Neuronal stem cell (in vitro differentiated cells): ENCODE measurements at regions not wholly inside any gene's neighbourhood (a gene's known extent, or its start where the extent isn't known, plus 50 kb on each side); places are given as distances from the start of the nearest gene placed in this dataset.

Source experiments
- DNase-seq: peaks from one replicate; pipeline ENCODE4 v3.0.0-alpha.2; 2013; ENCODE audit warnings: low spot score
- H2AFZ ChIP-seq: one replicate; pipeline ENCODE4 v1.6.1; 2013; ENCODE audit warnings: mild to moderate bottlenecking, low read length, inconsistent platforms
- H2AK5ac ChIP-seq: 2 replicates; pipeline ENCODE4 v1.6.1; 2013; ENCODE audit warnings: low read depth, mild to moderate bottlenecking, inconsistent platforms, low read length, moderate library complexity, mixed read lengths
- H2BK120ac ChIP-seq: 2 replicates; pipeline ENCODE4 v1.6.1; 2013; ENCODE audit warnings: low read depth, mild to moderate bottlenecking, inconsistent platforms, low read length, moderate library complexity, mixed read lengths
- H2BK12ac ChIP-seq: one replicate; pipeline ENCODE4 v1.6.1; 2013; ENCODE audit warnings: low read length, inconsistent platforms
- H2BK15ac ChIP-seq: 2 replicates; pipeline ENCODE4 v1.6.1; 2013; ENCODE audit warnings: mild to moderate bottlenecking, low read length, inconsistent platforms, mixed read lengths
- H2BK5ac ChIP-seq: one replicate; pipeline ENCODE4 v1.6.1; 2013; ENCODE audit warnings: inconsistent platforms, mild to moderate bottlenecking, low read length, moderate library complexity
- H3K14ac ChIP-seq: one replicate; pipeline ENCODE4 v1.6.1; 2013; ENCODE audit warnings: low read length, inconsistent platforms
- H3K18ac ChIP-seq: 2 replicates; pipeline ENCODE4 v1.6.1; 2013; ENCODE audit warnings: low read length, inconsistent platforms
- H3K23ac ChIP-seq: 2 replicates; pipeline ENCODE4 v1.6.1; 2013; ENCODE audit warnings: low read depth, mild to moderate bottlenecking, mixed read lengths, low read length, inconsistent platforms; ENCODE audit not compliant: poor library complexity
- H3K27ac ChIP-seq: replicated peaks from 3 replicates; pipeline ENCODE4 v1.5.1; 2013; ENCODE audit warnings: low read length, inconsistent platforms
- H3K27me3 ChIP-seq, 3 experiments: 2 replicates each; pipeline ENCODE4 v1.6.1; 2013; ENCODE audit warnings: low read length in 3 of 3, mild to moderate bottlenecking in 2 of 3, inconsistent platforms in 1 of 3, low read depth in 1 of 3, mixed read lengths in 1 of 3, moderate library complexity in 1 of 3; ENCODE audit not compliant: control insufficient read depth in 3 of 3, insufficient read depth in 3 of 3
- H3K36me3 ChIP-seq, 2 donors: replicated peaks in 1 of 2; 2 replicates each; pipeline ENCODE4 v1.6.1; 2013; ENCODE audit warnings: low read length in 2 of 2; ENCODE audit not compliant: control insufficient read depth in 2 of 2, insufficient read depth in 2 of 2
- H3K4ac ChIP-seq: 2 replicates; pipeline ENCODE4 v1.6.1; 2013; ENCODE audit warnings: inconsistent platforms, mild to moderate bottlenecking, low read length, moderate library complexity
- H3K4me1 ChIP-seq, 2 donors: 1 replicate in 1 of 2; 2 replicates in 1 of 2; pipeline ENCODE4 v1.6.1; 2013; ENCODE audit warnings: low read length in 2 of 2, low read depth in 1 of 2; ENCODE audit not compliant: control insufficient read depth in 2 of 2, insufficient read depth in 1 of 2
- H3K4me2 ChIP-seq: one replicate; pipeline ENCODE4 v1.6.1; 2013; ENCODE audit warnings: mild to moderate bottlenecking, low read length, inconsistent platforms; ENCODE audit not compliant: insufficient read depth, poor library complexity, severe bottlenecking
- H3K4me3 ChIP-seq, 2 donors: 2 replicates each; pipeline ENCODE4 v1.5.1; 2013; ENCODE audit warnings: low read length in 2 of 2, mild to moderate bottlenecking in 2 of 2, inconsistent platforms in 1 of 2, moderate library complexity in 1 of 2
- H3K79me1 ChIP-seq: one replicate; pipeline ENCODE4 v1.6.1; 2013; ENCODE audit warnings: low read depth, mild to moderate bottlenecking, inconsistent platforms, low read length, moderate library complexity
- H3K9ac ChIP-seq: one replicate; pipeline ENCODE4 v1.6.1; 2013; ENCODE audit warnings: mild to moderate bottlenecking, low read depth, low read length, inconsistent platforms; ENCODE audit not compliant: poor library complexity
- H3K9me3 ChIP-seq, 2 donors: replicated peaks in 1 of 2; 2 replicates each; pipeline versions ENCODE3 to v1.6.1; 2013; ENCODE audit warnings: low read length in 2 of 2, mild to moderate bottlenecking in 2 of 2, inconsistent platforms in 1 of 2, low read depth in 1 of 2, mixed read lengths in 1 of 2, moderate library complexity in 1 of 2; ENCODE audit not compliant: control insufficient read depth in 2 of 2, insufficient read depth in 1 of 2
- H4K8ac ChIP-seq: one replicate; pipeline ENCODE4 v1.6.1; 2013; ENCODE audit warnings: low read depth, mild to moderate bottlenecking, inconsistent platforms, low read length, moderate library complexity
- H4K91ac ChIP-seq: one replicate; pipeline ENCODE4 v1.6.1; 2013; ENCODE audit warnings: low read length, low read depth, mild to moderate bottlenecking, inconsistent platforms; ENCODE audit not compliant: poor library complexity
- WGBS, 2 donors: extraction: QIAGEN DNeasy Blood & Tissue Kit; methylation state at CpG; one replicate each; pipeline ENCODE4 v1.1.7; 2013; ENCODE audit warnings: missing lambda C conversion rate in 2 of 2, mixed read lengths in 1 of 2; ENCODE audit not compliant: insufficient read length in 2 of 2, insufficient replicate concordance in 1 of 2; ENCODE audit errors: extremely low coverage in 2 of 2; 5-methylcytosine and 5-hydroxymethylcytosine counted together

GRCh38 chr3:24834442-24834841 is 339.8 kb upstream of the THRB start:
- Histone ChIP-seq H3K14ac (no peak overlapping the region), H3K36me3 (no peaks in the 10 kb centered on the region), H3K9me3 (no peaks in the 10 kb centered on the region), H2BK5ac (no peak overlapping the region), H4K8ac (no peak overlapping the region), H2BK15ac (no peak overlapping the region), H2AFZ (no peak overlapping the region), H3K4me3 (no peak overlapping the region), H3K4ac (no peak overlapping the region), H3K18ac (no peak overlapping the region), H2AK5ac (no peak overlapping the region), H3K23ac (no peak overlapping the region), H3K4me2 (no peak overlapping the region), H3K27me3 (peaks cover 0 to 39% (median 15%) of the 10 kb centered on the region in 3 experiments), H2BK120ac (no peak overlapping the region), H3K9ac (no peak overlapping the region), H3K4me1 (peaks cover 0 to 3% of the 10 kb centered on the region in 2 donors), H2BK12ac (no peak overlapping the region), H3K27ac (no peak overlapping the region), H4K91ac (no peak overlapping the region), H3K79me1 (no peaks in the 10 kb centered on the region)
- DNase-seq: no peak
- no CpG with 5 or more reads among the region's 4 CpGs for WGBS, 2 donors

DNA sequence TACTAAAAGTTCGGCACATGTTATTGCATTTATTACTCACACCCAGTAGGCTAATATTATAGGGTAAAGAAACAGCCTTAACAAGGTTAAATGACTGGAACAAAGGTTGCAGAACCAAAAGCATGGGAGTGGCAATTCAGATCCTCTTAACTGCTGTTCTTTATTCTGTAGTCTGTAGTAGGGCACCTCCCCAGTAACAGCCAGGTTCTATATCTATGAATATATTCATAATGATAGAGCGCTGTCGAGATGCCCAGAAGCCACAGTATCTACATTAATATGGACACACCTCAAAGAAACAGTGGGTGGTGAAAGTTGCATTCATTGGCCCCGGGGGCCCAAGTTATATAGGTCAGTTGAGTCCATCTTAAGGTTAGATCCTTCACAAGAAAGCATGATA is 340.9 kb upstream of the THRB start:
- Histone ChIP-seq H2BK15ac (no peak overlapping the region), H2BK5ac (no peak overlapping the region), H3K14ac (no peak overlapping the region), H3K27me3 (peaks cover 0 to 28% (median 7%) of the 10 kb centered on the region in 3 experiments), H2BK120ac (no peak overlapping the region), H2AFZ (no peak overlapping the region), H3K18ac (no peak overlapping the region), H3K4me3 (no peak overlapping the region), H4K91ac (no peak overlapping the region), H3K27ac (no peak overlapping the region), H3K4ac (no peak overlapping the region), H3K79me1 (no peaks in the 10 kb centered on the region), H3K9me3 (no peaks in the 10 kb centered on the region), H3K4me2 (no peak overlapping the region), H4K8ac (no peak overlapping the region), H3K23ac (no peak overlapping the region), H3K4me1 (peaks cover 0 to 1% of the 10 kb centered on the region in 2 donors), H3K9ac (no peak overlapping the region), H2BK12ac (no peak overlapping the region), H2AK5ac (no peak overlapping the region), H3K36me3 (no peaks in the 10 kb centered on the region)
- DNase-seq: no peak
- no CpG with 5 or more reads among the region's 4 CpGs for WGBS, 2 donors

- Histone ChIP-seq H4K91ac (no peak overlapping the region), H3K79me1 (no peaks in the 10 kb centered on the region), H3K18ac (no peak overlapping the region), H3K4me3 (no peak overlapping the region), H3K4me2 (no peak overlapping the region), H3K9ac (no peak overlapping the region), H3K4ac (no peak overlapping the region), H3K9me3 (no peaks in the 10 kb centered on the region), H2AK5ac (no peak overlapping the region), H3K14ac (no peak overlapping the region), H4K8ac (no peak overlapping the region), H2BK120ac (no peak overlapping the region), H3K4me1 (no peaks in the 10 kb centered on the region), H3K36me3 (no peaks in the 10 kb centered on the region), H2BK5ac (no peak overlapping the region), H3K27me3 (peaks cover 0 to 10% (median 2%) of the 10 kb centered on the region in 3 experiments), H3K27ac (no peak overlapping the region), H2BK12ac (no peak overlapping the region), H2AFZ (no peak overlapping the region), H2BK15ac (no peak overlapping the region), H3K23ac (no peak overlapping the region)
- WGBS, 2 donors: no CpG with 5 or more reads among the region's 3 CpGs
- no peak for DNase-seq
These were observed 343.0 kb upstream of the THRB start for GRCh38 chr3:24837601-24838000.

DNA sequence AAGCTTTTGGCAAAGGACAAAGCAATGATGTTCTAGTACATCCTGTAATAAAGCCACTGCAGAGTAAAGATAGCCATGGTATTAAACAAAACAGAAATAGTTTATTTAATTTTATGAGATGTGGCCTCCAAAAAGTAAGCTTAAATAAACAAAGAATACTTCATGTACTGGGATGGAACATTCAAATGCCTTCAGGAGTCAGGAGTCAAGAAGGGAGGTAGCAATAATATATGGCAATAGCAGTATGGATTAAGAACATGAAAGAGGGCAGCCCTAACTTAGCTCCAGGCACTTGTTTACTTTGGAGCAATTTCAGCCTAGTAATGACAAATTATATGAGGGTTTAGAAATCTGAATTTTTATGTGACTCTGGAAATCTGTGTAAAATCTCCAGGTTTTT is 343.9 kb upstream of the THRB start:
- Histone ChIP-seq H3K36me3 (no peaks in the 10 kb centered on the region), H2BK5ac (no peak overlapping the region), H3K4ac (no peak overlapping the region), H3K23ac (no peak overlapping the region), H3K79me1 (no peaks in the 10 kb centered on the region), H2BK15ac (no peak overlapping the region), H4K8ac (no peak overlapping the region), H3K18ac (no peak overlapping the region), H2AFZ (no peak overlapping the region), H2BK12ac (no peak overlapping the region), H3K9me3 (no peaks in the 10 kb centered on the region), H3K27ac (no peak overlapping the region), H3K14ac (no peak overlapping the region), H3K4me3 (no peak overlapping the region), H4K91ac (no peak overlapping the region), H2BK120ac (no peak overlapping the region), H3K9ac (no peak overlapping the region), H3K4me2 (no peak overlapping the region), H3K4me1 (no peaks in the 10 kb centered on the region), H3K27me3 (peaks cover 0 to 2% (median 1%) of the 10 kb centered on the region in 3 experiments), H2AK5ac (no peak overlapping the region)
- no peak for DNase-seq
